SK-N-SH (cell line): ENCODE measurements at regions not wholly inside any gene's neighbourhood (a gene's known extent, or its start where the extent isn't known, plus 50 kb on each side); places are given as distances from the start of the nearest gene placed in this dataset.

Experiments used
- CTCF ChIA-PET: fragments of 300-600, 350-600 bp; formaldehyde crosslinking; extraction: SDS; loops from one replicate; lab custom pipeline; 2021; lab: Yijun Ruan, JAX
- POLR2A ChIA-PET: fragments of 350-600 bp; sonication (Branson Sonifier 250); formaldehyde crosslinking; extraction: SDS; loops from one replicate; lab custom pipeline; 2020; ENCODE audit warnings: antibody characterized with exemption, inconsistent platforms; lab: Yijun Ruan, JAX
- DNase-seq: peaks from one replicate; pipeline ENCODE4 v3.0.0; 2012
- H2AFZ ChIP-seq: fragments of 200-600 bp; sonication (generic); 2 replicates; pipeline ENCODE4 v1.8.1; 2016; ENCODE audit warnings: antibody characterized with exemption, mild to moderate bottlenecking, low read depth
- H3F3A ChIP-seq: fragments of 200-600 bp; sonication (generic); replicated peaks from 2 replicates; pipeline ENCODE3; 2016; ENCODE audit warnings: antibody characterized with exemption, mild to moderate bottlenecking; ENCODE audit not compliant: insufficient read depth
- H3K27ac ChIP-seq, 2 experiments: fragments of 200-500 bp in 1 of 2; fragments of 200-600 bp in 1 of 2; sonication (Bioruptor generic) in 1 of 2; sonication (generic), shearing (Covaris generic) in 1 of 2; 2 replicates each; pipeline versions ENCODE4 v1.5.1 to v1.6.1; 2014 to 2016; ENCODE audit warnings: low read depth in 2 of 2, inconsistent platforms in 1 of 2, low read length in 1 of 2, mild to moderate bottlenecking in 1 of 2, mixed read lengths in 1 of 2
- H3K27me3 ChIP-seq: fragments of 200-600 bp; sonication (generic), shearing (Covaris generic); 2 replicates; pipeline ENCODE4 v1.6.1; 2016; ENCODE audit warnings: mixed run types; ENCODE audit not compliant: insufficient read depth
- H3K36me3 ChIP-seq, 2 experiments: fragments of 200-500 bp in 1 of 2; fragments of 200-600 bp in 1 of 2; sonication (Bioruptor generic) in 1 of 2; sonication (generic) in 1 of 2; replicated peaks in 1 of 2; 2 replicates each; pipeline versions ENCODE3 to v1.5.1; 2014 to 2016; ENCODE audit warnings: low read length in 1 of 2, mild to moderate bottlenecking in 1 of 2; ENCODE audit not compliant: insufficient read depth in 2 of 2, control insufficient read depth in 1 of 2
- H3K4me1 ChIP-seq, 2 experiments: fragments of 200-500 bp in 1 of 2; fragments of 200-600 bp in 1 of 2; sonication (Bioruptor generic) in 1 of 2; sonication (generic), shearing (Covaris generic) in 1 of 2; 2 replicates each; pipeline versions ENCODE4 v1.5.1 to v1.6.1; 2014 to 2016; ENCODE audit warnings: low read depth in 1 of 2, low read length in 1 of 2, mixed run types in 1 of 2; ENCODE audit not compliant: insufficient read depth in 2 of 2, control insufficient read depth in 1 of 2
- H3K4me2 ChIP-seq: fragments of 200-600 bp; sonication (generic), shearing (Covaris generic); 2 replicates; pipeline ENCODE4 v1.6.1; 2017; ENCODE audit warnings: mixed run types
- H3K4me3 ChIP-seq, 2 experiments: fragments of 200-500 bp in 1 of 2; fragments of 200-600 bp in 1 of 2; sonication (Bioruptor generic) in 1 of 2; sonication (generic), shearing (Covaris generic) in 1 of 2; 2 replicates each; pipeline versions ENCODE4 v1.5.1 to v1.8.1; 2014 to 2016; ENCODE audit warnings: low read depth in 2 of 2, inconsistent platforms in 1 of 2, low read length in 1 of 2, mild to moderate bottlenecking in 1 of 2, mixed read lengths in 1 of 2, moderate library complexity in 1 of 2
- H3K79me2 ChIP-seq: fragments of 200-600 bp; sonication (generic); 2 replicates; pipeline ENCODE4 v1.8.1; 2017; ENCODE audit warnings: mild to moderate bottlenecking; ENCODE audit not compliant: insufficient read depth
- H3K9ac ChIP-seq: fragments of 200-600 bp; sonication (generic); 2 replicates; pipeline ENCODE4 v1.6.1; 2017; ENCODE audit warnings: mixed run types
- H3K9me2 ChIP-seq: fragments of 200-600 bp; sonication (generic); 2 replicates; pipeline ENCODE4 v1.6.1; 2017; ENCODE audit warnings: mixed run types
- H3K9me3 ChIP-seq: fragments of 200-600 bp; sonication (generic); 2 replicates; pipeline ENCODE4 v1.6.1; 2017; ENCODE audit warnings: mixed run types, mild to moderate bottlenecking, moderate library complexity
- H4K20me1 ChIP-seq: fragments of 200-600 bp; sonication (generic); 2 replicates; pipeline ENCODE4 v1.6.1; 2017; ENCODE audit warnings: mild to moderate bottlenecking, mixed run types; ENCODE audit not compliant: insufficient read depth
- EP300 ChIP-seq, 2 experiments: IDR thresholded peaks; 2 replicates each; pipeline versions ENCODE4 v1.4.0 to v1.6.1; 2012; ENCODE audit warnings: borderline replicate concordance in 1 of 2, low read depth in 1 of 2, low read length in 1 of 2
- EZH2phosphoT487 ChIP-seq: fragments of 200-600 bp; sonication (generic); IDR thresholded peaks from 2 replicates; pipeline ENCODE4 v1.6.1; 2017; ENCODE audit warnings: low read depth, mixed run types, mild to moderate bottlenecking, antibody characterized with exemption, moderate library complexity, borderline replicate concordance
- FOXJ3 ChIP-seq: sonication (generic); formaldehyde crosslinking; IDR thresholded peaks from 2 replicates; pipeline ENCODE4 v1.5.1; 2020; ENCODE audit warnings: mild to moderate bottlenecking, missing genetic modification reagents
- FOXM1 ChIP-seq: IDR thresholded peaks from 2 replicates; pipeline ENCODE4 v1.4.0; 2012; ENCODE audit warnings: low read depth, mild to moderate bottlenecking
- GABPA ChIP-seq: IDR thresholded peaks from 2 replicates; pipeline ENCODE4 v1.4.0; 2012; ENCODE audit warnings: low read depth, mild to moderate bottlenecking
- GATA2 ChIP-seq: sonication (generic); formaldehyde crosslinking; IDR thresholded peaks from 2 replicates; pipeline ENCODE4 v1.5.0; 2020; ENCODE audit warnings: mild to moderate bottlenecking, missing genetic modification reagents
- MAX ChIP-seq: IDR thresholded peaks from 2 replicates; pipeline ENCODE4 v1.4.0; 2012; ENCODE audit warnings: low read depth
- MEF2A ChIP-seq: IDR thresholded peaks from 2 replicates; pipeline ENCODE4 v1.4.0; 2012; ENCODE audit warnings: low read depth, borderline replicate concordance
- MXI1 ChIP-seq: IDR thresholded peaks from 2 replicates; pipeline ENCODE4 v1.6.1; 2012; ENCODE audit warnings: mild to moderate bottlenecking, low read depth, low read length, improper control_type of control experiment
- NRF1 ChIP-seq: IDR thresholded peaks from 2 replicates; pipeline ENCODE4 v1.6.1; 2012; ENCODE audit warnings: low read depth, mild to moderate bottlenecking, low read length
- POLR2AphosphoS5 ChIP-seq: IDR thresholded peaks from 2 replicates; pipeline ENCODE4 v1.6.1; 2012; ENCODE audit warnings: low read depth, low read length
- RXRA ChIP-seq: IDR thresholded peaks from 2 replicates; pipeline ENCODE4 v1.4.0; 2012; ENCODE audit warnings: low read depth, mild to moderate bottlenecking, borderline replicate concordance
- SIN3A ChIP-seq: IDR thresholded peaks from 2 replicates; pipeline ENCODE4 v1.6.1; 2012; ENCODE audit warnings: low read depth, mild to moderate bottlenecking, low read length, moderate library complexity, borderline replicate concordance
- SMC3 ChIP-seq: IDR thresholded peaks from 2 replicates; pipeline ENCODE4 v1.6.1; 2012; ENCODE audit warnings: low read depth, low read length, improper control_type of control experiment
- TAF1 ChIP-seq: IDR thresholded peaks from 2 replicates; pipeline ENCODE4 v1.6.1; 2012; ENCODE audit warnings: low read depth, mild to moderate bottlenecking, low read length, moderate library complexity, borderline replicate concordance
- TCF12 ChIP-seq: IDR thresholded peaks from 2 replicates; pipeline ENCODE4 v1.4.0; 2012
- WGBS: methylation state at CpG from one replicate; pipeline ENCODE4 v1.1.6; 2017; ENCODE audit warnings: low lambda C conversion rate; 5-methylcytosine and 5-hydroxymethylcytosine counted together
- TF ChIP-seq, protein P1 (sequence below): fragments of 200-600 bp; sonication (generic); IDR thresholded peaks from 2 replicates; pipeline ENCODE4 v1.6.1; 2017; ENCODE audit warnings: antibody characterized with exemption, mild to moderate bottlenecking, moderate library complexity
- TF ChIP-seq, protein P2 (sequence below): IDR thresholded peaks from 2 replicates; pipeline ENCODE4 v1.4.0; 2012; ENCODE audit warnings: low read depth, borderline replicate concordance
- TF ChIP-seq, protein P3 (sequence below): IDR thresholded peaks from 2 replicates; pipeline ENCODE4; 2012
- TF ChIP-seq, protein P4 (sequence below): fragments of 150-350 bp; IDR thresholded peaks from 2 replicates; pipeline ENCODE4 v1.6.1; 2016; ENCODE audit warnings: mild to moderate bottlenecking, low read depth, low read length

DNA sequence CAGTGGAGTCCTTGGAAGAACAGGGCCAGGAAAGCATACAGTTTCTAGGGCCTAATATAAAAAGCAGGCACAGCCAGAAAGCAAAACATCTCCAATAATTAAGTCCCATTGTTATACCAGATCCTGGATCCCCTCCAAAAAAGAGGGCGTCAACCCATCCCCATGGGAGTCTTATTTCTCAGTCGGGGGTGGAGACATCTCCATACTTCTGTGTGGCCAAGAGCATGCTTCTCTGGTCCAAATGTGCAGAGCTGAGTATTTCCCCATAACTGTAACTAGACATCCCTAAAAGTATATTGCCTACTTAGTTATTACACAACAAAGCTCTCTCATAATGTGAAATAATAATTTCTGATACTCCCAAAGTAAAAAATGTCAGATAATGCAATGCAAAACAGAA, 104.2 kb upstream of the SOX13 start:
- Histone ChIP-seq H3K9ac (no peak overlapping the region), H3K36me3 (peaks cover 0 to 5% of the 10 kb centered on the region in 2 experiments), H3K9me2 (no peaks in the 10 kb centered on the region), H3K4me1 (no peaks in the 10 kb centered on the region), H4K20me1 (no peaks in the 10 kb centered on the region), H3K27ac (no peak overlapping the region), H3K4me3 (no peak overlapping the region), H3K27me3 (no peaks in the 10 kb centered on the region), H3F3A (no peaks in the 10 kb centered on the region), H2AFZ (no peak overlapping the region), H3K4me2 (no peak overlapping the region), H3K9me3 (peaks cover 10% of the 10 kb centered on the region), H3K79me2 (no peaks in the 10 kb centered on the region)
- no peak for DNase-seq
- ChIA-PET CTCF (no interaction called here), POLR2A (no interaction called here)
- TF ChIP-seq EZH2phosphoT487 (no peak), MEF2A (no peak), SMC3 (no peak), MAX (no peak), EP300 (IDR thresholded peaks at IDR 0.05; ENCODE audit: borderline replicate concordance in 1 of 2, low read depth in 1 of 2, low read length in 1 of 2) (no peak), TAF1 (no peak), FOXJ3 (CRISPR knock-in tag) (no peak), NRF1 (no peak), GABPA (no peak), FOXM1 (no peak), RXRA (no peak), SIN3A (no peak), MXI1 (no peak), GATA2 (CRISPR knock-in tag) (no peak), POLR2AphosphoS5 (no peak), TCF12 (no peak)
- TF ChIP-seq, protein P1, sequence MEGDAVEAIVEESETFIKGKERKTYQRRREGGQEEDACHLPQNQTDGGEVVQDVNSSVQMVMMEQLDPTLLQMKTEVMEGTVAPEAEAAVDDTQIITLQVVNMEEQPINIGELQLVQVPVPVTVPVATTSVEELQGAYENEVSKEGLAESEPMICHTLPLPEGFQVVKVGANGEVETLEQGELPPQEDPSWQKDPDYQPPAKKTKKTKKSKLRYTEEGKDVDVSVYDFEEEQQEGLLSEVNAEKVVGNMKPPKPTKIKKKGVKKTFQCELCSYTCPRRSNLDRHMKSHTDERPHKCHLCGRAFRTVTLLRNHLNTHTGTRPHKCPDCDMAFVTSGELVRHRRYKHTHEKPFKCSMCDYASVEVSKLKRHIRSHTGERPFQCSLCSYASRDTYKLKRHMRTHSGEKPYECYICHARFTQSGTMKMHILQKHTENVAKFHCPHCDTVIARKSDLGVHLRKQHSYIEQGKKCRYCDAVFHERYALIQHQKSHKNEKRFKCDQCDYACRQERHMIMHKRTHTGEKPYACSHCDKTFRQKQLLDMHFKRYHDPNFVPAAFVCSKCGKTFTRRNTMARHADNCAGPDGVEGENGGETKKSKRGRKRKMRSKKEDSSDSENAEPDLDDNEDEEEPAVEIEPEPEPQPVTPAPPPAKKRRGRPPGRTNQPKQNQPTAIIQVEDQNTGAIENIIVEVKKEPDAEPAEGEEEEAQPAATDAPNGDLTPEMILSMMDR, result no peak
- TF ChIP-seq, protein P2, sequence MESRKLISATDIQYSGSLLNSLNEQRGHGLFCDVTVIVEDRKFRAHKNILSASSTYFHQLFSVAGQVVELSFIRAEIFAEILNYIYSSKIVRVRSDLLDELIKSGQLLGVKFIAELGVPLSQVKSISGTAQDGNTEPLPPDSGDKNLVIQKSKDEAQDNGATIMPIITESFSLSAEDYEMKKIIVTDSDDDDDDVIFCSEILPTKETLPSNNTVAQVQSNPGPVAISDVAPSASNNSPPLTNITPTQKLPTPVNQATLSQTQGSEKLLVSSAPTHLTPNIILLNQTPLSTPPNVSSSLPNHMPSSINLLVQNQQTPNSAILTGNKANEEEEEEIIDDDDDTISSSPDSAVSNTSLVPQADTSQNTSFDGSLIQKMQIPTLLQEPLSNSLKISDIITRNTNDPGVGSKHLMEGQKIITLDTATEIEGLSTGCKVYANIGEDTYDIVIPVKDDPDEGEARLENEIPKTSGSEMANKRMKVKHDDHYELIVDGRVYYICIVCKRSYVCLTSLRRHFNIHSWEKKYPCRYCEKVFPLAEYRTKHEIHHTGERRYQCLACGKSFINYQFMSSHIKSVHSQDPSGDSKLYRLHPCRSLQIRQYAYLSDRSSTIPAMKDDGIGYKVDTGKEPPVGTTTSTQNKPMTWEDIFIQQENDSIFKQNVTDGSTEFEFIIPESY, result no peak
- TF ChIP-seq, protein P3, sequence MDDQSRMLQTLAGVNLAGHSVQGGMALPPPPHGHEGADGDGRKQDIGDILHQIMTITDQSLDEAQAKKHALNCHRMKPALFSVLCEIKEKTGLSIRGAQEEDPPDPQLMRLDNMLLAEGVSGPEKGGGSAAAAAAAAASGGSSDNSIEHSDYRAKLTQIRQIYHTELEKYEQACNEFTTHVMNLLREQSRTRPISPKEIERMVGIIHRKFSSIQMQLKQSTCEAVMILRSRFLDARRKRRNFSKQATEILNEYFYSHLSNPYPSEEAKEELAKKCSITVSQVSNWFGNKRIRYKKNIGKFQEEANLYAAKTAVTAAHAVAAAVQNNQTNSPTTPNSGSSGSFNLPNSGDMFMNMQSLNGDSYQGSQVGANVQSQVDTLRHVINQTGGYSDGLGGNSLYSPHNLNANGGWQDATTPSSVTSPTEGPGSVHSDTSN, result no peak
- TF ChIP-seq, protein P4, sequence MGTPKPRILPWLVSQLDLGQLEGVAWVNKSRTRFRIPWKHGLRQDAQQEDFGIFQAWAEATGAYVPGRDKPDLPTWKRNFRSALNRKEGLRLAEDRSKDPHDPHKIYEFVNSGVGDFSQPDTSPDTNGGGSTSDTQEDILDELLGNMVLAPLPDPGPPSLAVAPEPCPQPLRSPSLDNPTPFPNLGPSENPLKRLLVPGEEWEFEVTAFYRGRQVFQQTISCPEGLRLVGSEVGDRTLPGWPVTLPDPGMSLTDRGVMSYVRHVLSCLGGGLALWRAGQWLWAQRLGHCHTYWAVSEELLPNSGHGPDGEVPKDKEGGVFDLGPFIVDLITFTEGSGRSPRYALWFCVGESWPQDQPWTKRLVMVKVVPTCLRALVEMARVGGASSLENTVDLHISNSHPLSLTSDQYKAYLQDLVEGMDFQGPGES, result no peak
- 17% methylated on average over 2 of the region's 2 CpGs for WGBS
